Transverse colon (tissue), 4 donors: ENCODE measurements at regions not wholly inside any gene's neighbourhood (a gene's known extent, or its start where the extent isn't known, plus 50 kb on each side); places are given as distances from the start of the nearest gene placed in this dataset.

Experiments used
- DNase-seq: peaks from one replicate; pipeline ENCODE4 v3.0.0-alpha.2; 2019
- H3K27ac ChIP-seq, 4 donors: fragments of 200-600 bp; sonication (generic); 2 replicates each; pipeline ENCODE4 v1.5.1; 2016 to 2018; ENCODE audit warnings: inconsistent platforms in 4 of 4
- H3K27me3 ChIP-seq: fragments of 200-600 bp; sonication (generic); 2 replicates; pipeline ENCODE4 v1.5.1; 2017; ENCODE audit warnings: inconsistent platforms
- H3K36me3 ChIP-seq, 4 donors: fragments of 200-600 bp; sonication (generic); 2 replicates each; pipeline ENCODE4 v1.5.1; 2017 to 2019; ENCODE audit warnings: inconsistent platforms in 4 of 4
- H3K4me1 ChIP-seq, 4 donors: fragments of 200-600 bp; sonication (generic); 2 replicates each; pipeline ENCODE4 v1.5.1; 2017 to 2020; ENCODE audit warnings: inconsistent platforms in 4 of 4
- H3K4me3 ChIP-seq, 4 donors: fragments of 200-600 bp; sonication (generic); 1 replicate in 1 of 4; 2 replicates in 3 of 4; pipeline versions ENCODE4 v1.5.1 to v1.6.1; 2017 to 2019; ENCODE audit warnings: inconsistent platforms in 4 of 4
- H3K9me3 ChIP-seq, 2 donors: fragments of 200-600 bp; sonication (generic); 2 replicates each; pipeline ENCODE4 v1.5.1; 2017 to 2019; ENCODE audit warnings: inconsistent platforms in 2 of 2
- EP300 ChIP-seq: sonication (generic); formaldehyde crosslinking; IDR thresholded peaks from one replicate; pipeline ENCODE4 v1.6.1; 2017; ENCODE audit warnings: antibody characterized with exemption, low read depth
- POLR2A ChIP-seq: fragments of 450-650 bp; IDR thresholded peaks from one replicate; pipeline ENCODE4 v1.6.1; 2016; ENCODE audit warnings: antibody characterized with exemption, mild to moderate bottlenecking, moderate library complexity
- POLR2AphosphoS5 ChIP-seq, 3 donors: sonication (generic); formaldehyde crosslinking; IDR thresholded peaks; one replicate each; pipeline ENCODE4 v1.6.1; 2016; ENCODE audit warnings: antibody characterized with exemption in 3 of 3
- WGBS, 2 donors: methylation state at CpG; one replicate each; pipeline ENCODE4 v1.1.5; 2018; ENCODE audit warnings: low coverage in 1 of 2; 5-methylcytosine and 5-hydroxymethylcytosine counted together
- in situ Hi-C, 4 donors: fragments of 200-750 bp; cut with MboI; loops; one replicate each; pipeline versions ENCODE4 v1.15.0 to v1.15.1; 2017; ENCODE audit warnings: low sequenced_read_pairs in 3 of 4, low pct_ligation_motif_present in 1 of 4, low pct_unique_long_range_greater_than_20kb in 1 of 4
- intact Hi-C: fragments of 100-400 bp; cut with DNase I; formaldehyde crosslinking; loops from one replicate; pipeline ENCODE4 v1.15.1; 2023; ENCODE audit warnings: low total_unique reads
- TF ChIP-seq, protein P1 (sequence below), 5 experiments: fragments of 200-600 bp in 3 of 5; fragments of 450-650 bp in 2 of 5; sonication (generic) in 3 of 5; IDR thresholded peaks; 1 replicate in 2 of 5; 2 replicates in 3 of 5; pipeline ENCODE4 v1.5.1; 2016 to 2017; ENCODE audit warnings: antibody characterized with exemption in 5 of 5, inconsistent platforms in 3 of 5, mild to moderate bottlenecking in 2 of 5, moderate library complexity in 1 of 5

DNA sequence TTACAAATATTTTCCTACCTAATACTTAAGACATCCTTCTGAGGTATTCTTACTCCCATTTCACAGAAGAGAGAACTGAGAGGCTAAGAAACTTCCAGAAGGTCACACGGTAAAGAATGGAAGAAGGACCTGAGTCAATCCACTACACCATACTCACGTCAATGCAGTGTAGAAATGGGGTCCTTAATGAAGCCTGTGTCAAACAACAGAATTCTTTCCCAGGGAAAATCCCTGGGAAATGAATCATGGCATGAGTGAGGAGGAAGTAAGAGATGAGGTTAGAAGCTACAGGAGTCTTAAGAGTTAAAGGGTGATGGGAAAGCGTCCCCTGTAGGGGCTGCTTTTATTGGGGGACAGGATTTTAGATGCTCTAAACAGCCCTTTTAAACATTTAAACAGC is 147.9 kb downstream of the C11orf91 start:
- WGBS, 2 donors: 79 to 81% methylated on average over 3 of the region's 3 CpGs
- H3K4me3 ChIP-seq: no peak overlapping the region
- no peaks in the 10 kb centered on the region for H3K4me1 ChIP-seq
- no peak overlapping the region for H3K27ac ChIP-seq
- H3K27me3 ChIP-seq: no peaks in the 10 kb centered on the region
- no peak for DNase-seq
- H3K36me3 ChIP-seq: no peaks in the 10 kb centered on the region
- in situ Hi-C loops (no loop called here), intact Hi-C loops (no loop called here)
- TF ChIP-seq EP300 (no peak), POLR2AphosphoS5 (IDR thresholded peaks at IDR 0.05) (no peak), POLR2A (no peak)
- TF ChIP-seq, protein P1, sequence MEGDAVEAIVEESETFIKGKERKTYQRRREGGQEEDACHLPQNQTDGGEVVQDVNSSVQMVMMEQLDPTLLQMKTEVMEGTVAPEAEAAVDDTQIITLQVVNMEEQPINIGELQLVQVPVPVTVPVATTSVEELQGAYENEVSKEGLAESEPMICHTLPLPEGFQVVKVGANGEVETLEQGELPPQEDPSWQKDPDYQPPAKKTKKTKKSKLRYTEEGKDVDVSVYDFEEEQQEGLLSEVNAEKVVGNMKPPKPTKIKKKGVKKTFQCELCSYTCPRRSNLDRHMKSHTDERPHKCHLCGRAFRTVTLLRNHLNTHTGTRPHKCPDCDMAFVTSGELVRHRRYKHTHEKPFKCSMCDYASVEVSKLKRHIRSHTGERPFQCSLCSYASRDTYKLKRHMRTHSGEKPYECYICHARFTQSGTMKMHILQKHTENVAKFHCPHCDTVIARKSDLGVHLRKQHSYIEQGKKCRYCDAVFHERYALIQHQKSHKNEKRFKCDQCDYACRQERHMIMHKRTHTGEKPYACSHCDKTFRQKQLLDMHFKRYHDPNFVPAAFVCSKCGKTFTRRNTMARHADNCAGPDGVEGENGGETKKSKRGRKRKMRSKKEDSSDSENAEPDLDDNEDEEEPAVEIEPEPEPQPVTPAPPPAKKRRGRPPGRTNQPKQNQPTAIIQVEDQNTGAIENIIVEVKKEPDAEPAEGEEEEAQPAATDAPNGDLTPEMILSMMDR (IDR thresholded peaks at IDR 0.05): no peak
- H3K9me3 ChIP-seq: no peaks in the 10 kb centered on the region

DNA sequence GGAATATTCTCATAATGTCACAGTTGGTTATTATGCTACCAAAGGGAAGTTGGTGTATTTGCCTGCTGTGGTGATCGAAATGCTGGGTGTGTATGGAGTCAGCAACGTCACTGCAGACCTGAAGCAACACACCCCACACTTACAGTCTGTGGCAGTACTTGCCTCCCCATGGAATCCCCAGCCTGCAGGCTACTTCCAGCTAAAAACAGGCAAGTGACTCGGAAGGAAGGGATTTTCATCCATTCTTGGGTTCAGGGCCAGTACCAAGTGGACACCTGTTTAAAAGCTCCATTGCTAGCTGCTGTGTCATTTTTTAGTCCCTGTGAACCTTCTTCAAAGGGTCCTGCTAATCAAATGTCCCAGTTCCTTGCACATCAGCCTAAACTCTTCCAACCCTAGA is 149.6 kb downstream of the C11orf91 start:
- no peak for DNase-seq
- 61 to 83% methylated on average over 2 to 3 of the region's 3 CpGs for WGBS, 2 donors
- Histone ChIP-seq H3K27ac (no peak overlapping the region), H3K4me3 (no peak overlapping the region), H3K9me3 (no peaks in the 10 kb centered on the region), H3K36me3 (no peaks in the 10 kb centered on the region), H3K27me3 (peaks cover 4% of the 10 kb centered on the region), H3K4me1 (no peaks in the 10 kb centered on the region)
- TF ChIP-seq, protein P1 (IDR thresholded peaks at IDR 0.05): no peak
- TF ChIP-seq POLR2A (no peak), POLR2AphosphoS5 (IDR thresholded peaks at IDR 0.05) (no peak), EP300 (no peak)
- in situ Hi-C loops: no loop called here
- intact Hi-C loops: no loop called here

DNA sequence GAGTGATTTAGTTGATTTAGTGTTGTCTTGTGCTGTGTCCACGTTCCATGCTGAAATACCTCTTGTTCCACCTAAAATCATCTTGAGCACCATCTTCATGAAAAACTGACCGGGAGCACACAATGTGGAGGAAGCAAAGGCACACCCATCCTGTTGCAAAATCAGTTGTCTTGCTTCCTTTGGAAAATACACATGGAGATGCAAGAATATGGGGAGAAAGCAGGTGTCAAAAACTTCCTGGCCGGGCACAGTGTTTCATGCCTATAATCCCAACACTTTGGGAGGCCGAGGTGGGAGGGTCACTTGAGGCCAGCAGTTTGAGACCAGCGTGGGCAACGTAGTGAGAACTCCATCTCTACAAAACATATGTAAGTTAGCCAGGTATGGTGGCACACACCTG is 151.1 kb downstream of the C11orf91 start:
- DNase-seq: no peak
- in situ Hi-C loops (no loop called here), intact Hi-C loops (no loop called here)
- Histone ChIP-seq H3K4me3 (no peak overlapping the region), H3K9me3 (no peaks in the 10 kb centered on the region), H3K4me1 (no peaks in the 10 kb centered on the region), H3K27me3 (peaks cover 4% of the 10 kb centered on the region), H3K36me3 (no peaks in the 10 kb centered on the region), H3K27ac (no peak overlapping the region)
- 63 to 74% methylated on average over 1 to 6 of the region's 6 CpGs for WGBS, 2 donors
- TF ChIP-seq POLR2A (no peak), EP300 (no peak), POLR2AphosphoS5 (IDR thresholded peaks at IDR 0.05) (no peak)
- TF ChIP-seq, protein P1 (IDR thresholded peaks at IDR 0.05): no peak

DNA sequence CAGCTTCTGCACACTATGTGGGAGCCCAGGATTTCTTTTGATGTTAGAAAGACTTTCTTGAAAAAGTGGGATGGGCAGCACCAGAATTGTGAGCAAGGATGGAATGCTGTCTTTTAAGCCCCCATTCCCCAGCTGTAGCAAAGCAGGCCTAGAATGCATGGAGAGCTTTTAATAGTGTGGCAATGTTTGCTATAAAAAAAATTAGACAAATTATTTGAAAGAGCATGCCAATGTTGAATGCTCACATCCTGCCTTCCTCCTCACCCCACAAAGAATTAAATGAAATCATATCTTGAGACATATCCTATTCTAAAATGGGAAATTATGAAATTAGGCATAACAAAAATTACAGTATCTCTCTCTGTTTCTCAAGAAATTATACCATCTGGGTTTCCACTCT is 154.7 kb downstream of the C11orf91 start:
- no peak overlapping the region for H3K4me3 ChIP-seq
- DNase-seq: no peak
- in situ Hi-C loops (no loop called here), intact Hi-C loops (no loop called here)
- no peak overlapping the region for H3K27ac ChIP-seq
- H3K36me3 ChIP-seq: no peaks in the 10 kb centered on the region
- no peaks in the 10 kb centered on the region for H3K4me1 ChIP-seq
- no peaks in the 10 kb centered on the region for H3K9me3 ChIP-seq
- no peak for TF ChIP-seq EP300
- TF ChIP-seq, protein P1 (IDR thresholded peaks at IDR 0.05): no peak
- TF ChIP-seq POLR2A: no peak
- TF ChIP-seq POLR2AphosphoS5 (IDR thresholded peaks at IDR 0.05): no peak
- peaks cover 4% of the 10 kb centered on the region for H3K27me3 ChIP-seq
